Ishikawa (cell line): ENCODE measurements at regions not wholly inside any gene's neighbourhood (a gene's known extent, or its start where the extent isn't known, plus 50 kb on each side); places are given as distances from the start of the nearest gene placed in this dataset.

Experiments used
- CEBPB ChIP-seq: IDR thresholded peaks from 2 replicates; pipeline ENCODE4 v1.6.1; 2012
- CREB1 ChIP-seq: IDR thresholded peaks from 2 replicates; pipeline ENCODE4 v1.6.1; 2012; ENCODE audit warnings: low read depth
- EGR1 ChIP-seq: IDR thresholded peaks from 2 replicates; pipeline ENCODE4 v1.6.1; 2012
- EP300 ChIP-seq: IDR thresholded peaks from 2 replicates; pipeline ENCODE4 v1.6.1; 2012; ENCODE audit warnings: borderline replicate concordance
- FOXM1 ChIP-seq: IDR thresholded peaks from 2 replicates; pipeline ENCODE4 v1.6.1; 2012; ENCODE audit warnings: low read depth, borderline replicate concordance
- MAX ChIP-seq: IDR thresholded peaks from 2 replicates; pipeline ENCODE4 v1.6.1; 2012
- NFIC ChIP-seq: IDR thresholded peaks from 2 replicates; pipeline ENCODE4 v1.6.1; 2012
- RAD21 ChIP-seq: IDR thresholded peaks from 2 replicates; pipeline ENCODE4 v1.6.1; 2012; ENCODE audit warnings: low read depth
- REST ChIP-seq: IDR thresholded peaks from 2 replicates; pipeline ENCODE4 v1.6.1; 2012; ENCODE audit warnings: low read depth, mild to moderate bottlenecking
- TAF1 ChIP-seq: IDR thresholded peaks from 2 replicates; pipeline ENCODE4 v1.6.1; 2012; ENCODE audit warnings: low read depth, mild to moderate bottlenecking
- TCF12 ChIP-seq: IDR thresholded peaks from 2 replicates; pipeline ENCODE4 v1.6.1; 2012; ENCODE audit warnings: low read depth
- TEAD4 ChIP-seq: IDR thresholded peaks from 2 replicates; pipeline ENCODE4 v1.6.1; 2012
- YY1 ChIP-seq: IDR thresholded peaks from 2 replicates; pipeline ENCODE4 v1.6.1; 2012; ENCODE audit warnings: low read depth
- ZBTB7A ChIP-seq: IDR thresholded peaks from 2 replicates; pipeline ENCODE4 v1.6.1; 2012; ENCODE audit warnings: low read depth
- TF ChIP-seq, protein P1 (sequence below): IDR thresholded peaks from 2 replicates; pipeline ENCODE4 v1.6.1; 2012

- TF ChIP-seq NFIC: no peak
- peak; percentile 68 for TF ChIP-seq RAD21
These were observed 219.6 kb downstream of the ARHGAP12 start for GRCh38 chr10:31709028-31709427.

- no peak for TF ChIP-seq MAX
- TF ChIP-seq, protein P1, sequence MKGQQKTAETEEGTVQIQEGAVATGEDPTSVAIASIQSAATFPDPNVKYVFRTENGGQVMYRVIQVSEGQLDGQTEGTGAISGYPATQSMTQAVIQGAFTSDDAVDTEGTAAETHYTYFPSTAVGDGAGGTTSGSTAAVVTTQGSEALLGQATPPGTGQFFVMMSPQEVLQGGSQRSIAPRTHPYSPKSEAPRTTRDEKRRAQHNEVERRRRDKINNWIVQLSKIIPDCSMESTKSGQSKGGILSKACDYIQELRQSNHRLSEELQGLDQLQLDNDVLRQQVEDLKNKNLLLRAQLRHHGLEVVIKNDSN: no peak
These were observed 220.2 kb downstream of the ARHGAP12 start for GRCh38 chr10:31708474-31708873.

GRCh38 chr10:31708046-31708445, 220.6 kb downstream of the ARHGAP12 start:
- TF ChIP-seq YY1 (no peak), EP300 (no peak), MAX (no peak), TAF1 (no peak)

DNA sequence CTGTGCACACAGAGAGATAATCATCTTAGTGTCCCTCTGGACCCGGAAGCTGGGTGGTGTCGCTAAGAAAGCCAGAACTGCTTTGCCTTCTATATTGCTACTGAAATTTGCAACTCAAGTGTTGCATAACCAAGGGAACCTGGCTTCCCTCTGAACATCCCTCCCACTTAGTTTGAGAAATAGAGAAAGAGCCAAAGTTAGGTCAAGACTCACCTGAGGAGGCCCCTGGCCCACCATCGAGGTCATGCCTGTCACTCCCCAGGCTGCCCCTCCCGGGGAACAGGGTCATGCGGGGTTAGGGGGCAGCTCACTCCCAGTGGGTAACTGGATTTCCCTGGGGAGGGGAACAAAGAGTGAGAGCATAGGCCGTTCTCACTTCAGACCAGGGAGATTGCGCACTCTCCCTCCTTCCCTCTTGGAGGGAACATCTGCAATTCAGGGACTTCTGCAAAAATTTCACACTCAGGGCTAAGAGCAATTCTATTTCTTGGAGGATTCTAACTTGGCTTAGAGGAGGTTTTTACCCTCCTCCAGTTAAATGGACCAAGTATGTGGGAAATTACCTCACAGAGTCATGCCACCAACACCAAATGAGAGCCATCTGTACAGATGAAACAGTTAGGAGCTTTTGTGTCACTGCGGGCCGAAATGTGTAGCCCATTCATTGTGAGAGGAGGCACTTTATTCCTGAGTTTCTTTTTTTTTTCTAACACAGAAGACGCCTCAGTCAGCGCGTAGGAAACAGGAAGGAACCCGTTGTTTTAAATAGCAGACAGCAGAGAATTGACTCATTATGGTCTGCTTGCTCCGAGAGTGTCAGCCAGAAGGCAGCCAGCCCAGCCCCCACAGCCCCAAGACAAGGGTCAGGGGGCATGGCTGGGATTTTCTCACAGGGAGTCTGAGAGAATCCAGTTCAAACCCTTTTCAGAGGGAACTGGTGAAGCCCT, 221.3 kb downstream of the ARHGAP12 start:
- no peak for TF ChIP-seq ZBTB7A
- 0 out of 2 replicates have a peak, but pooled peaks have one; percentile 3 for TF ChIP-seq CEBPB

- no peak for TF ChIP-seq TCF12
- TF ChIP-seq REST: no peak
- no peak for TF ChIP-seq RAD21
- no peak for TF ChIP-seq EGR1
- TF ChIP-seq NFIC: no peak
These were observed 222.1 kb downstream of the ARHGAP12 start for GRCh38 chr10:31706464-31707092.

GRCh38 chr10:31705136-31705535, 223.5 kb downstream of the ARHGAP12 start:
- TF ChIP-seq ZBTB7A (no peak), CREB1 (no peak)
- TF ChIP-seq, protein P1: peak; percentile 20; the same call in 1 of the 2 replicates

GRCh38 chr10:31704195-31704594, 224.4 kb downstream of the ARHGAP12 start:
- TF ChIP-seq TCF12 (no peak), MAX (no peak), TAF1 (no peak), ZBTB7A (no peak), EP300 (no peak), YY1 (no peak), CREB1 (no peak)

DNA sequence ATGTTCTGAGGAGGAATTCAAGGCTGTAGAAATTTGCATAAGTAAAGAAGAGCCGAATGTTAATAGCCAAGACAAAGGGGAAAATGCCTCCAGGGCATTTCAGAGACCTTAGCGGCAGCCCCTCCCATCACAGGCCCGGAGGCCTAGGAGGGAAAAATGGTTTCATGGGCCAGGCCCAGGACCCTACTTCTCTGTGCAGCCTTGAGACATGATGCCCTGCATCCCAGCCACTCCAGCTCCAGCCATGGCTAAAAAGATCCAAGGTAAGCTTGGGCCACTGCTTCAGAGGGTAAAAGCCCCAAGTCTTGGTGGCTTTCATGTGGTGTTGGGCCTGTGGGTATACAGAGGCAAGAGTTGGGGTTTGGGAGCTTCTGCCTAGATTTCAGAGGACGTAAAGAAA, 225.7 kb downstream of the ARHGAP12 start:
- TF ChIP-seq TCF12 (no peak), MAX (no peak), FOXM1 (no peak), ZBTB7A (no peak), EP300 (no peak), TEAD4 (no peak), NFIC (no peak), CREB1 (no peak), TAF1 (no peak), EGR1 (no peak), RAD21 (no peak), CEBPB (no peak), REST (no peak), YY1 (no peak)
- TF ChIP-seq, protein P1: no peak
